ENCODE measurements at regions not wholly inside any gene's neighbourhood (a gene's known extent, or its start where the extent isn't known, plus 50 kb on each side); places are given as distances from the start of the nearest gene placed in this dataset.

DNA sequence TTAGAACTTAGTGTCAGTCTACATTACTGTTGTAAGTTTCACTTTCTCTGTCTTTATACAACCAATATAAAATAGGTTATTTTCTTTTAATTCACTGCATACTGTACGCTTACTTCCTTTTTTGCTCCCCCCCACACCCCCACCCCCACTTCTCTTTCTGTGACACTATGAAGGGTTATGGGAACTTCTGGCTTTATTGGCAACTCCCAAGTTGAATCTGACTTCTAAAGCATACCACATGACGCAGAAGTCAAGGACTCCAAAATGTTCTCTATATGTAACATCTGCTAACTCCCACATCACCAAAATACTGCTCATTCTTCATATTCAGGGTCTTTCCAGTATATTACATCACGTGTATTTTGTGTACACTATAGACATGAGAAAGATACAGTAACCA, 81.2 kb upstream of the ATXN7L3B start:
- TF ChIP-seq, protein P1, sequence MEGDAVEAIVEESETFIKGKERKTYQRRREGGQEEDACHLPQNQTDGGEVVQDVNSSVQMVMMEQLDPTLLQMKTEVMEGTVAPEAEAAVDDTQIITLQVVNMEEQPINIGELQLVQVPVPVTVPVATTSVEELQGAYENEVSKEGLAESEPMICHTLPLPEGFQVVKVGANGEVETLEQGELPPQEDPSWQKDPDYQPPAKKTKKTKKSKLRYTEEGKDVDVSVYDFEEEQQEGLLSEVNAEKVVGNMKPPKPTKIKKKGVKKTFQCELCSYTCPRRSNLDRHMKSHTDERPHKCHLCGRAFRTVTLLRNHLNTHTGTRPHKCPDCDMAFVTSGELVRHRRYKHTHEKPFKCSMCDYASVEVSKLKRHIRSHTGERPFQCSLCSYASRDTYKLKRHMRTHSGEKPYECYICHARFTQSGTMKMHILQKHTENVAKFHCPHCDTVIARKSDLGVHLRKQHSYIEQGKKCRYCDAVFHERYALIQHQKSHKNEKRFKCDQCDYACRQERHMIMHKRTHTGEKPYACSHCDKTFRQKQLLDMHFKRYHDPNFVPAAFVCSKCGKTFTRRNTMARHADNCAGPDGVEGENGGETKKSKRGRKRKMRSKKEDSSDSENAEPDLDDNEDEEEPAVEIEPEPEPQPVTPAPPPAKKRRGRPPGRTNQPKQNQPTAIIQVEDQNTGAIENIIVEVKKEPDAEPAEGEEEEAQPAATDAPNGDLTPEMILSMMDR (IDR thresholded peaks at IDR 0.05) = no peak
- no peak for TF ChIP-seq POLR2A (IDR thresholded peaks at IDR 0.05)

Measured in testis (tissue), 2 donors.